ENCODE measurements at regions not wholly inside any gene's neighbourhood (a gene's known extent, or its start where the extent isn't known, plus 50 kb on each side); places are given as distances from the start of the nearest gene placed in this dataset.

GRCh38 chr3:11719406-11720303, 75.9 kb upstream of the VGLL4 start:
- TF ChIP-seq, protein P1, sequence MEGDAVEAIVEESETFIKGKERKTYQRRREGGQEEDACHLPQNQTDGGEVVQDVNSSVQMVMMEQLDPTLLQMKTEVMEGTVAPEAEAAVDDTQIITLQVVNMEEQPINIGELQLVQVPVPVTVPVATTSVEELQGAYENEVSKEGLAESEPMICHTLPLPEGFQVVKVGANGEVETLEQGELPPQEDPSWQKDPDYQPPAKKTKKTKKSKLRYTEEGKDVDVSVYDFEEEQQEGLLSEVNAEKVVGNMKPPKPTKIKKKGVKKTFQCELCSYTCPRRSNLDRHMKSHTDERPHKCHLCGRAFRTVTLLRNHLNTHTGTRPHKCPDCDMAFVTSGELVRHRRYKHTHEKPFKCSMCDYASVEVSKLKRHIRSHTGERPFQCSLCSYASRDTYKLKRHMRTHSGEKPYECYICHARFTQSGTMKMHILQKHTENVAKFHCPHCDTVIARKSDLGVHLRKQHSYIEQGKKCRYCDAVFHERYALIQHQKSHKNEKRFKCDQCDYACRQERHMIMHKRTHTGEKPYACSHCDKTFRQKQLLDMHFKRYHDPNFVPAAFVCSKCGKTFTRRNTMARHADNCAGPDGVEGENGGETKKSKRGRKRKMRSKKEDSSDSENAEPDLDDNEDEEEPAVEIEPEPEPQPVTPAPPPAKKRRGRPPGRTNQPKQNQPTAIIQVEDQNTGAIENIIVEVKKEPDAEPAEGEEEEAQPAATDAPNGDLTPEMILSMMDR (IDR thresholded peaks at IDR 0.05; ENCODE audit: low read depth, low read length), result no peak
- TF ChIP-seq EZH2phosphoT487 (IDR thresholded peaks at IDR 0.05; ENCODE audit: low read depth), result no peak

Measured in OCI-LY3 (cell line).